RPMI8226 (cell line): ENCODE measurements at regions not wholly inside any gene's neighbourhood (a gene's known extent, or its start where the extent isn't known, plus 50 kb on each side); places are given as distances from the start of the nearest gene placed in this dataset.
A peak's percentile ranks its signal among the peaks of the same experiment; 100 is the strongest.
"Not testable (repeated sequence)": the region's sequence is repeated elsewhere in the genome, so short reads cannot be mapped to it uniquely, and the experiment has no call there.

Source experiments
- DNase-seq: peaks from one replicate; pipeline ENCODE4 v3.0.0-alpha.2; 2015

DNA sequence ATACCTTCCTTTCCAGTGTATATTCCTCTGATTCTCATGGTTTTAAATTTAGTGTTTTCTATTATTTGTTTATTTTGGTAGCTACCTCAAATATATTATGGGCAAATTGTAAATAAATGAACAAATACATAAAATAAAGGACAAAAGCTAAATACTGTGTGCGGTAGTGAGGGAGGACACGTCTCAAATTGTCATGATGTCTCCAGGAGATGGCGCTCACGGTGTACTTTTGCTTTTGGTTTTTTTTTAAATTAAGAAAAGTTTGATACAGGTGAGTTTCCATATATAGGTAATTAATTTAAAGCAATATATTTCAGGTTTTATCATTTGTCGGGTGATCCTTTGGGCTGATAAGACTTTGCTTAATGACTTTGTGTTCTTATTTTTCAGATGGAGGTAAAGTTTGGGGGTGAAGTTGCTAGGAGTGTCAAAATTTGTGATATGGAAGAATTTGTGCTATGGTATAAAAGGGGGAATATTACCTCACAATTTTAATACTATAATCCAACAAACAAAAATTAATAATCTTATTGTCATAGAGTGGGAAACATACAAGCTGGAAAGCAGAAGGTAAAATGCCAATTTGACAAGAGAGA, 68.4 kb upstream of the TMEM229A start:
- DNase-seq: peak; percentile 38

DNA sequence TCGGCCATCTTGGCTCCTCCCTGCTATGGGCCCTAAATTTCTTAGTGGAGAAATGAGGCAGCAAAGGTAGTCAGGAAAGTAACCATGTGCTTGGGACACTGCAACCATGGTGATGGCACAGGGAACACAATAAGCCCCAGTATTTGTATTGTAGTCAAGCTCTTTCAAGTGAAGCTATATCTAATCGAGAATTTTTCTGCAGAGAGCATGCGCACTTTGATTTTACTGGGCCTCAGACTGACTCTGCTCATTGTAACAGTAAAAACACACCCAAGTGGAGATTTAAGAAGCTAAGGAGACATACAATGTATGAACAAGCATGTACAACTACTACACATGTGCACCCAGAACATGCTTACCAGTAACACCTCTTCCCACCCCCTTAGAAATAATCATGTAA, 67.3 kb upstream of the TMEM229A start:
- DNase-seq: no peak

DNA sequence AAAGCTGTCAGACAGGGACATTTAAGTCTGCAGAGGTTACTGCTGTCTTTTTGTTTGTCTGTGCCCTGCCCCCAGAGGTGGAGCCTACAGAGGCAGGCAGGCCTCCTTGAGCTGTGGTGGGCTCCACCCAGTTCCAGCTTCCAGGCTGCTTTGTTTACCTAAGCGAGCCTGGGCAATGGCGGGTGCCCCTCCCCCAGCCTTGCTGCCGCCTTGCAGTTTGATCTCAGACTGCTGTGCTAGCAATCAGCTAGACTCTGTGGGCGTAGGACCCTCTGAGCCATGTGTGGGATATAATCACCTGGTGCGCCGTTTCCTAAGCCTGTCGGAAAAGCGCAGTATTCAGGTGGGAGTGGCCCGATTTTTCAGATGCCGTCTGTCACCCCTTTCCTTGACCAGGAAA, 66.7 kb upstream of the TMEM229A start:
- DNase-seq: not testable (repeated sequence)

DNA sequence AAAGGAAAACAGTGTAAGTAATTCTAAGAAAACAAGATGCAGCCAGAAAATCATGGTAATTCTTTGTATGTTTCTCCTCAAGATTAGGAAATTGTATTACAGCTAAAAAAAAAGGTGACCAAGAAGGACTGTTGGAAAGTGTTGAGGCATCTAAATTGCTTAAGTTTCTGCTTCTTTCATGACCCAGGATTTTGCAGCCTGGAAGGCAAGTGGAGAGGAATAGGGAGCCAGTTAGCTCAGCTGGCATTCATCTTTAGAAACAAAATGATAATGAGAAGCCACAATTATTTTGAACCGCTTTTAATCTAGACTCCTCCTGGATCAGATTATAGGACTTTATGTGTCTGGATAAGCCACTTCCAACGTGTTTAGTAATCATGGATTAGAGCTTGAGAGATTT, 56.8 kb upstream of the TMEM229A start:
- no peak for DNase-seq

DNA sequence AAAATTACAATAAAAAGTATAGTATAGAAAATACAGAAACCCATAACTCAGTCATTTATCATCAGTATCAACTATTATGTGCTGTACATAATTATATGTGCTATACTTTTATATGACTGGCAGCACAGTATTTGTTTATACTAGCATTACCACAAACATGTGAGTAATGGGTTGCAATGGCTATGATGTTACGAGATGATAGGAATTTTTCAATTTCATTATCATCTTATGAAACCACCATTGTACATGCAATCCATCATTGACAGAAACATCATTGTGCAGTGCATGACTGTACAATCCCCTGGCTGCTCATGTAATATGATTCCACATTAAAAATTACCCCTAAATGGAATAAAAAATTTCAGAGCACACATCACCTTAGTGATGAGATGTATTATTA, 55.7 kb upstream of the TMEM229A start:
- no peak for DNase-seq

DNA sequence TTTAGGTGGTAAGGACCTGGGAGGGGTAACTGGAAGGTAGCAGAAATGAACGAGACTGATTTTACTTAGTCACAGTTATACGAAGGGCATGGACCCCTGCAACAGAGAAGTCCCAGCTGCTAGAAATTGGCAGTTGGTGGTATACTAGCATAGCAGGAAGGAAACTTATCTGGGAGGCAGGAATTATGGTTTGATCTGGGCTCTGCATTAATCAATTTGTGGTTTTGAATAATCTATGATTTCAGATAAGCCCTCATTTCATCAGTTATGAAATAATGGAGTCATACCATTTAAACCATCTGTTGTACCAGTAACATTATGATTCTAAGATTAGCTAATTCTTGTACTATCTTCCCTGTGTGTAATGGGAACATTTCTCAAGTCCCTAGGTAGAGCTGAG, 54.0 kb upstream of the TMEM229A start:
- no peak for DNase-seq

DNA sequence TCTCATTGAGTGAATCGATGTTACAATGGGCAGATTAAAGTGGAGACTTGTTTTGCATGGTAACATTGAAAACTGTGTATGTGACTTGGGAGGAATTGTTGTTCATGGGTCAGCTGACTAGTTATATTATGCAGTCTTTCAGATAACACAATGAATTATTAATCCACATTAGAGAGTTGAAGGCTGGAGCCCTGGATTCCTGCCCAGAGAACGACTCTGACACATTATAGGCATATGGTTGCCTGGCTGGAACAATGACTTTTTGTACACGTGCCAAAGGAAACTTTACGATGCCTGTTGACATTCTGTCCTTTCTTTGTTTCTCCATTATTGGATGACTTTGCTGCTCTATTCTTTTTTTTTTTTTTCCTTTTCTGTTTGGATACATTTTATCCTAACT, 52.3 kb upstream of the TMEM229A start:
- DNase-seq: no peak

DNA sequence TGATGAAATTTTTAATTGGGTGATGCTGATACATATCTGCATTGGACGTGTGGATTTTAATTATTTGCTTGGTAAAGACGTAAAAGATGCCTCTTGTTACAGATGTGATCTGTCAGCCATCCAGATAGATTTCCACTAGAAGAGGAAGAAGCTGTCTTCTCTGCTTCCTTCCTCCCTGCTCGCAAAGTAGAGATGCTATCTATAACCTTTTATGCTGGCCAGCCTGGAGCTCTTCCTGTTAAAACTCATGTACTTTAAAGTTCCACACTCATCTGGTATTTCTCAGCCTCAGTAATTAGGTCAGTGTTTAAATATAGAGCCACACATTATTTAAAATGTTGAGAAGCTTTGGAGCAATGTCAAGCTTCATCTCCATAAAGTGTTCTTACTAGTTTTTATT, 51.2 kb upstream of the TMEM229A start:
- DNase-seq: no peak
